HG03135 (cell line): ENCODE measurements at regions not wholly inside any gene's neighbourhood (a gene's known extent, or its start where the extent isn't known, plus 50 kb on each side); places are given as distances from the start of the nearest gene placed in this dataset.
A peak's percentile ranks its signal among the peaks of the same experiment; 100 is the strongest.
"Not testable (repeated sequence)": the region's sequence is repeated elsewhere in the genome, so short reads cannot be mapped to it uniquely, and the experiment has no call there.

ENCODE experiments used
- ATAC-seq: cut with Tn5 transposase; IDR thresholded peaks from one replicate; pipeline ENCODE4 v1.9.1; 2021; ENCODE audit warnings: mild to moderate bottlenecking, moderate library complexity; ENCODE audit not compliant: unreplicated experiment

DNA sequence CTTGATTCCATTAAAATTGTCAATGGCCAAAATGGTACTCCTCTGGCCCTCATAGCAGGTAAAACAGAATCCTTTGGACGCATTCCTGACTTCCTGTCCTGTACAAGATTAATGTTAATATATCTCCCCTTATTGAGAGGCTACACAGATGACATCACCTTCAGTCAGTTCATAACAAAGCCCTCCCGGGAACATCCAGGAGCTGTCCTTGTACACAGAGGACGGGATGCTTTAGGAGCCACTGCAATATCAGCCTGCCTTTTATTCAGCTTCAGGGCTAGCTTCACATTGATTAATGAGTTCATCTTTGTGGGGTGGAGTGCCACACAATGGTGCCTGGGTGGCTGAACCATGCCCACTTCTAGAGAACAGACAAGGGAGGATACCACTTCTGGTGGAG, 235.1 kb downstream of the NRIP1 start:
- no peak for ATAC-seq

DNA sequence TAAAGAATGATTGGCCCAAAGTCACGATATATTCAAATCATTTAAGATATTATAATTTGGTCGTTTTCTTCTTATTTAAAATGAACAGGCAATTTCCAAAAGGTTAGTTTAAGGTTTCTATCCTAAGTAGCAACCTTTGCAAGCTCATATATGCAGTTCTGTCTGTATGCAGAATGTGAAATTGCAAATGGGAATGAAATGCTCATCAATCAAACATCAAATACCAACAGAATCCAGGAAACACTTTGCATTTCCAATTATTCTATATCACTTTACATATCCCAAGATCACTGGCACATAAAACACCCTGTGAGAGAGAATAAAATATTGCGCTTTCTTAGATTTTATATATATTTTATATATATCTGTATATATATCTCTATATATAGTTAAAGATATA, 237.3 kb downstream of the NRIP1 start:
- no peak for ATAC-seq

- ATAC-seq: peak; percentile 50
Measured at GRCh38 chr21:14826630-14827029, 238.2 kb downstream of the NRIP1 start.

GRCh38 chr21:14825514-14825974, 239.3 kb downstream of the NRIP1 start:
- no peak for ATAC-seq

GRCh38 chr21:14824126-14824525, 240.7 kb downstream of the NRIP1 start:
- no peak for ATAC-seq

DNA sequence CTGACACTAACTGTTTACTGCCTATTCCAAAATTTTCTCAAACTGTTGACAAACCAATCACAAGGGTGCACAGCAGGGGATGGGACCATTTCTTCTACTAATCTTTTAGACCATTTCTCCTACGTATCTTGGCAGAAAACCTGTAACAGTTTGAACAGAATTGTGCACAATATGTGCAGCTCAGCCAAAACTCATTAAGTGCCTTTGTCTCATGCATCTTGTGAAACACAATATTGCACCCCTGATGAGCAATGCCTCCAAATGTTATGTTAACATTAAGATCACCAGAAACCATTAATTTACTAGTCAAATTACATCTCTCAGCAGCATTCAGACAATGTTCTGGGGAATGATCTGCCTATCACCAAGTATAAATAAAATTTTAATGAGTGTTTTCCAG, 247.5 kb downstream of the NRIP1 start:
- ATAC-seq: no peak

DNA sequence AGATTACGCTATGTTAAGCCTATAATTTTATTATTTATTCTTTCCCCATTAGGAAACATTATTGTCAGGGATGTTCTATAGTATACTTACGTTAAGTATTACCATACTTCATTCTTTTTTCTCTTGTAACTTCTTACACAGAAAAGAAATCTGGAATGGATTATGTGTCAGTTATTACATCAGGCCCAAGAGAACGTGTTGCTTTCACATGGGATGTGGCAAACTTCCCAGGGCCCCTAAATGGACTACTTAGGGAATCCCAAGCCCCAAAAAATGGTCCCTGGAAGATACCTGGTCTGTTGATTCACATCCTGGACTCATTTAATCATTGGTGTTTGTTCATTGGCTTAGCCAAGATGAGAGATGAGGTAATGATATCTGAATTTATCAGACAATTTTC, 249.8 kb downstream of the NRIP1 start:
- ATAC-seq: no peak

DNA sequence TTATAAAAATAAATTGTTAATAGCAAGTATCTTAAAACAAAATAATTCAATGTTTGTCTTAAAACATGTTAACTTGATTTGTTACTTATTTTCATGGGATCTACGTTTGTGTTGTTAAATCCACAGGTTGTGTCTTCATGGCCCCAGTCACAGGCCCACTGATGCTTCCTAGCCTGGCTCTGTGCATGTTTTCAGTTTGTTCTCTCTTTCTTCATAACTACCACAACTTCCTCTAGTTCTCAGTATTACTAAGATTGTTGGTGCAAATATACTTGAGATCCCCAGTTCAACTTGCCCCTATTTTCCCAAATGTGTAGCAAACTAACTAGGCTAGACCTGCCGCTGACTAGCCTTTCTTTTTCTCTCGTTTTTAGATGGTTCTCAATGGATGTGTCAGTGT, 250.5 kb downstream of the NRIP1 start:
- ATAC-seq: no peak

- not testable (repeated sequence) for ATAC-seq
Measured at GRCh38 chr21:14804170-14804569, 258.1 kb upstream of the SAMSN1 start.

DNA sequence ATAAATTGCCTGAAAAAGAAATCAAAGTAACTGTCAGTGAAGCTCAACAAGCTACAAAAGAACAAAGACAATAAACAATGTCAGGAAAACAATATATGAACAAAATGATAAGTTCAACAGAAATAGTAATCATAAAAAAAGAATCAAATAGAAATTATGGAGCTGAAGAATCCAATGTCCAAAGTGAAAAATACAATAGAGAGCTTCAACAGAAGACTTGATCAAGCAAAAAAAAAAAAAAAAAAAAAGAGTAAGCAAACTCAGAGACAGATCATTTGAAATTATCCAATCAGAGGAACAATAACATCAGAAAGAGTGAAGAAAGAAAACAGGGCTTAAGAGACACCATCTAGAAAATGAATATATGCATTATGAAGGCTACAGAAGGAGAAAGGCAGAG, 251.4 kb upstream of the SAMSN1 start:
- ATAC-seq: no peak

DNA sequence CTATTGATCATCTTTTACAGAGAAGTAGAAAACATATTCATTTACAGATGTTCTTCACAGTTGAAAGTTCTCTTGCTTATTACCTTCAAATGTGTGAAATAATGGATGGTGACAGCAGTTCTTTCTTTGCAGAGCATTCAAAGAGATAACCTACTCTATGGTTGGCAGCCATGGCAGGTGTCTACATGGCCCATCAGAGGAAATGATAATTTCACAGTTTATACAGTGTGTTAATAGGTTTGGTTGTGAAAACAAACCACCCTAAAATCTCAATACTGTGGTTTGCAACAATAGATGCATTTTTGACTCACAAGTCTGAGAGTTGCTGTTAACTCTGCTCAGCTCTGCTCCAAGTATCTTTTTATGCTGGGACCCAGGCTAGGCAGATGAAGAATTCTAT, 241.2 kb upstream of the SAMSN1 start:
- no peak for ATAC-seq

DNA sequence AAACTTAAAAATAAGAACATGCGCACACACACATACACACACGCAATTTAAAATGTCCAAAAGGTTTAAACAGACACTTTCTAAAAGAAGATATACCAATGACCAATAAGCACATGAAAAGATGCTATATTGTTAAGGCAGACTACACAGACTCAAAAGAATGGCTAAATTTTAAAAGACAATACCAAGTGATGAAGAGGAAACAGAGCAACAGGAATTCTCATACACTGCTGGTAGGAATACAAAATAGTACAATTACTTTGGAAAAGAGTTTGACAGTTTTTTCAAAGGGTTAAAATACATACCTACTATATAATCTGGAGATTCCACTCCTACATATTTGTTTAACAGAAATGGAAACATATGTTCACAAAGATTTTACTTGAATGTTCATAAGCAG, 239.6 kb upstream of the SAMSN1 start:
- no peak for ATAC-seq

DNA sequence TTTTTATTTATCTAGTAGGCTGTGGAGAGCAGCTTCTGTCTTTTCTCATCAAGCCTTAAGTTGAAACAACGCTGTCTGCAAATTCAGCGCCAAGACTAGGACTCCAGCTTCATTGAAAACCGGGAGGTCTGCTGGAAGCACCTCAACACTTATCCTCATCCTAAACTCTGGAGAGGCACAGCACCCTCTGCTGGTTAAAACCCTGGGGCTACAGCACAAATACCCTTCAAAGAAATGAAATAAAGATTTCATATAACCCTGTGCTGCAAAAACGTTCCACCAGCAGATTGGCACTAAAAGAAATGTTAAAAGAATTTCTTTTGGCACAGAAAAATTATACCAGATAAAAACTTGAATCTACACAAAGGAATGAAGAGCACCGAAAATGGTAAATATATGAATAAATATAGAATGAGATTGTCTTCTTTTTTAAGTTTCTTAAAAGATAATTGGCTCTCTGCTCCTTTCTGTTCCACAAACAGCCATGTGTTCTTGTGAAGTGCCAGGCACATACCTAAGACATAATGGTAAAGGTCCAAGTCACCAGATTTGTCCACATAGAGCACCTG, 227.7 kb upstream of the SAMSN1 start:
- no peak for ATAC-seq

DNA sequence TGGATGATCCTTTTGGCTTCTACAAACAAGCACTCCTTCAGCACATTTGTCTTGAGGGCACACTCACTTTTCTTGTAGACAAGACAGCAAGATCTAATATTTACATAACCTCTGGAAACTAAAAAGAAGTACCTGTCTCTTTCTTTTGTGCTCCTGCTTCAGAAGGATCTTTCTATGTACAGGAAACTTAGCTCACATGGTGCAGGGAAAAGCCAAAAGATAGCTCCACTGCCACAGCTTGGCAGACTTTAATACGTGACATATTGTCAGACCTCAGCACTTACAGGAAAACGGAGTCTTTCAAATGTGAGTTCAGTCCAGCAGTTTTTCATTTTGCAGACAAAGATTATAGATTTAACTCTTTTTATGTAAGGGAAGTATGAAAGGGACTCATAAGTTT, 225.5 kb upstream of the SAMSN1 start:
- ATAC-seq: no peak

DNA sequence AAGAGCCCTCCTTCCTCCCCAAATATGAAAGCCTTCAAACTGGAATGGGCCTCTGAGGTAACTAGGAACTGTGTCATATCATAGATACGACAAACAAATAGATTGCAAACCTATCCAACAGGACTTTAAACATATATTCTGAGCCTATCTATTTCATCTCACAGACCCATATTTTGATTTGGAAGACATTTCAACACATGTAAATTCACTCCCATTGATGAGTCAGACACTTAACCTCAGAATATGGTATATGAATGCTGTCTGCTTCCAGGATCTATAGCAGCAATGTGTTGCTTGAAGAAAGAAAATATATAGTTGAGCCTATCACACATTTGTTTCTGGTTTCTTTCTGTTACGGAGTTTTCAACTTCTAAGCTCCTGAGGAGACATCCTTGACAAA, 221.9 kb upstream of the SAMSN1 start:
- ATAC-seq: no peak

GRCh38 chr21:14767192-14767852, 221.2 kb upstream of the SAMSN1 start:
- no peak for ATAC-seq

DNA sequence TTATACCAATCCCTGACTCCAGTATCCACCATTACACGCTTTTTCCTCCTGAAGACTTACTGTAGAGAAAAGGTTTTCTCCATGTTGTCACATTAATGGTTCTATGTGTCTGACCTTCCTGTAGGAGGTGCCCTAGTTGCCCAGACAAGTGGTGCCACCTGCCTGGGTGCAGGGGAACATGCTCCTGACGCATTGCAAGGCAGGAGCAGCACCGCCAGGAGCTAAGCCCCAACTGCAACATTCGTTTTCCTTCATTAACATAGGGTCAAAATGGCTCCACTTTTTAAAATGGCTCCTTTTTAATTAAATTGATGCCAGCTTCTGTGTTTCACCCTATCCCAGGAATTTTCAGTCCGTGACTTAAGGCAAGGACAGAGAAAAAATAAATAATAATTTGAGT, 220.1 kb upstream of the SAMSN1 start:
- ATAC-seq: no peak

DNA sequence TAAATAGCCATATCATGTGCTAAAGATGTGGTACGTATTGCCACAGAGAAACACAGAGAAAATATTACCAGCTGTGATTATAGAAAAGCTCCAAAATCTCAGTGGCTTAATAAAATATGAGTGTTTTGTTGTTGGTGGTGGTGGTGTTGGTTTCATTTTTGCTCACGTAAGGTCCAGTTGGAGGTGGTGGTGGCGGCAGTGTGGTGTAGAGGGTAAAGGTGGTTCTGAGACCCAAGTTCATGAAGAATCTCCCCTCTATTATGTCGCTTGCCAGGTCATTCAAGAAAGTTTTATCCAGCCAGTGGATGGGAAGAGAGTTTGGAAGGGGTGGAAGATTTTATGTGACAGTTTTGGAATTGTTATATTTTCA, 217.6 kb upstream of the SAMSN1 start:
- ATAC-seq: peak; percentile 25

DNA sequence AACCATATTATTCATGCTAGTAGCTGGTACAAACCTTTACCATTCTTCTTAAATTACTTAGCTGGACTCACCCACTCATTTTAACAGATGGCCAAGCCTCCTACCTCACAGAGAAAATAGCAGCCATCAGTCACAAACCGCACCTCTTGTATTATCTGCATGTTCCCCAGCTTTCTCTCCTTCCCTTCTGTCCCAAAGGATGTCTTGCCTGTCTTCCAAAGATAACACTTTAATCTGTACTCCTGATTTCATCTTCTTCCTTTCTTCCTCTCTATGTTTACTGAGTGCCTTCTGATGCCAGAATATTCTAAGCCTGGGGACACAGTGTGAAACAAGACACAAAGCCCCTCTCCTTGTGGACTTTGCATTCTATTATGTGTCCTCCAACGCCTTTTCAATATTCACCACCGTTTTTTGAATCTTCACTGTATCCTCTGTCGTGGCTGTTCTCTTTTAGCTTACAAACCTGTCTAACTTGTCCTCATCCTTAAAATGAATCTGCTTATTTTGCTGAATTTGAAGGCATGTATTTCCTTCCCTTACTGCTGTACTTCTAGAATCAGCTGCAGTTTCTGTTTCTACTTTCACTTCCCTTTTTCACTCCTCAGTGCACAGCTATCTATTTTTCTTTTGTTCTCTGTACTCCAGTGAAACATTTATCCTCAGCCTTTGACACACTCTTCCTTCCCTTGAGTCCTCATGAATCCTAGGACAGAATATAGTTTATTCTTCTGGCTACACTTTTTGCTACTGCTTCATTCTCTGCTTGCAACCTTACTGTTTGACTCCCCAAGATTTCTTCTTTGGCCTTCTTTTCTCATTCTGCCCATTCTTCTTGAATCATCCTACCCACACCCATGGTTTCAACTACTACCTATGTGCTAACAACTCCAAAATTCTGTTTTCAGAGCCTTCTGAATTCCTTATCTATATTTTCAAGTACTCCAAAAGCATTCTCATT, 216.9 kb upstream of the SAMSN1 start:
- ATAC-seq: peak; percentile 95

- ATAC-seq: no peak
Measured at GRCh38 chr21:14762327-14762726, 216.2 kb upstream of the SAMSN1 start.

GRCh38 chr21:14759285-14759684, 213.2 kb upstream of the SAMSN1 start:
- ATAC-seq: no peak

- no peak for ATAC-seq
Measured at GRCh38 chr21:14758849-14759248, 212.7 kb upstream of the SAMSN1 start.
